SK-N-SH (cell line): ENCODE measurements at regions not wholly inside any gene's neighbourhood (a gene's known extent, or its start where the extent isn't known, plus 50 kb on each side); places are given as distances from the start of the nearest gene placed in this dataset.
A peak's percentile ranks its signal among the peaks of the same experiment; 100 is the strongest.

Experiments
- CTCF ChIA-PET: fragments of 300-600, 350-600 bp; formaldehyde crosslinking; extraction: SDS; loops from one replicate; lab custom pipeline; 2021; lab: Yijun Ruan, JAX
- POLR2A ChIA-PET: fragments of 350-600 bp; sonication (Branson Sonifier 250); formaldehyde crosslinking; extraction: SDS; loops from one replicate; lab custom pipeline; 2020; ENCODE audit warnings: antibody characterized with exemption, inconsistent platforms; lab: Yijun Ruan, JAX
- DNase-seq: peaks from one replicate; pipeline ENCODE4 v3.0.0; 2012
- H2AFZ ChIP-seq: fragments of 200-600 bp; sonication (generic); 2 replicates; pipeline ENCODE4 v1.8.1; 2016; ENCODE audit warnings: antibody characterized with exemption, mild to moderate bottlenecking, low read depth
- H3F3A ChIP-seq: fragments of 200-600 bp; sonication (generic); replicated peaks from 2 replicates; pipeline ENCODE3; 2016; ENCODE audit warnings: antibody characterized with exemption, mild to moderate bottlenecking; ENCODE audit not compliant: insufficient read depth
- H3K27ac ChIP-seq, 2 experiments: fragments of 200-500 bp in 1 of 2; fragments of 200-600 bp in 1 of 2; sonication (Bioruptor generic) in 1 of 2; sonication (generic), shearing (Covaris generic) in 1 of 2; 2 replicates each; pipeline versions ENCODE4 v1.5.1 to v1.6.1; 2014 to 2016; ENCODE audit warnings: low read depth in 2 of 2, inconsistent platforms in 1 of 2, low read length in 1 of 2, mild to moderate bottlenecking in 1 of 2, mixed read lengths in 1 of 2
- H3K27me3 ChIP-seq: fragments of 200-600 bp; sonication (generic), shearing (Covaris generic); 2 replicates; pipeline ENCODE4 v1.6.1; 2016; ENCODE audit warnings: mixed run types; ENCODE audit not compliant: insufficient read depth
- H3K36me3 ChIP-seq, 2 experiments: fragments of 200-500 bp in 1 of 2; fragments of 200-600 bp in 1 of 2; sonication (Bioruptor generic) in 1 of 2; sonication (generic) in 1 of 2; replicated peaks in 1 of 2; 2 replicates each; pipeline versions ENCODE3 to v1.5.1; 2014 to 2016; ENCODE audit warnings: low read length in 1 of 2, mild to moderate bottlenecking in 1 of 2; ENCODE audit not compliant: insufficient read depth in 2 of 2, control insufficient read depth in 1 of 2
- H3K4me1 ChIP-seq, 2 experiments: fragments of 200-500 bp in 1 of 2; fragments of 200-600 bp in 1 of 2; sonication (Bioruptor generic) in 1 of 2; sonication (generic), shearing (Covaris generic) in 1 of 2; 2 replicates each; pipeline versions ENCODE4 v1.5.1 to v1.6.1; 2014 to 2016; ENCODE audit warnings: low read depth in 1 of 2, low read length in 1 of 2, mixed run types in 1 of 2; ENCODE audit not compliant: insufficient read depth in 2 of 2, control insufficient read depth in 1 of 2
- H3K4me2 ChIP-seq: fragments of 200-600 bp; sonication (generic), shearing (Covaris generic); 2 replicates; pipeline ENCODE4 v1.6.1; 2017; ENCODE audit warnings: mixed run types
- H3K4me3 ChIP-seq, 2 experiments: fragments of 200-500 bp in 1 of 2; fragments of 200-600 bp in 1 of 2; sonication (Bioruptor generic) in 1 of 2; sonication (generic), shearing (Covaris generic) in 1 of 2; 2 replicates each; pipeline versions ENCODE4 v1.5.1 to v1.8.1; 2014 to 2016; ENCODE audit warnings: low read depth in 2 of 2, inconsistent platforms in 1 of 2, low read length in 1 of 2, mild to moderate bottlenecking in 1 of 2, mixed read lengths in 1 of 2, moderate library complexity in 1 of 2
- H3K79me2 ChIP-seq: fragments of 200-600 bp; sonication (generic); 2 replicates; pipeline ENCODE4 v1.8.1; 2017; ENCODE audit warnings: mild to moderate bottlenecking; ENCODE audit not compliant: insufficient read depth
- H3K9ac ChIP-seq: fragments of 200-600 bp; sonication (generic); 2 replicates; pipeline ENCODE4 v1.6.1; 2017; ENCODE audit warnings: mixed run types
- H3K9me2 ChIP-seq: fragments of 200-600 bp; sonication (generic); 2 replicates; pipeline ENCODE4 v1.6.1; 2017; ENCODE audit warnings: mixed run types
- H3K9me3 ChIP-seq: fragments of 200-600 bp; sonication (generic); 2 replicates; pipeline ENCODE4 v1.6.1; 2017; ENCODE audit warnings: mixed run types, mild to moderate bottlenecking, moderate library complexity
- H4K20me1 ChIP-seq: fragments of 200-600 bp; sonication (generic); 2 replicates; pipeline ENCODE4 v1.6.1; 2017; ENCODE audit warnings: mild to moderate bottlenecking, mixed run types; ENCODE audit not compliant: insufficient read depth
- CHD2 ChIP-seq: fragments of 150-350 bp; IDR thresholded peaks from 2 replicates; pipeline ENCODE4 v1.6.1; 2018; ENCODE audit warnings: low read length; ENCODE audit not compliant: partially characterized antibody
- CTCF ChIP-seq: fragments of 200-600 bp; sonication (generic); IDR thresholded peaks from 2 replicates; pipeline ENCODE4 v1.6.1; 2017; ENCODE audit warnings: antibody characterized with exemption, mild to moderate bottlenecking, moderate library complexity
- EP300 ChIP-seq, 2 experiments: IDR thresholded peaks; 2 replicates each; pipeline versions ENCODE4 v1.4.0 to v1.6.1; 2012; ENCODE audit warnings: borderline replicate concordance in 1 of 2, low read depth in 1 of 2, low read length in 1 of 2
- EZH2phosphoT487 ChIP-seq: fragments of 200-600 bp; sonication (generic); IDR thresholded peaks from 2 replicates; pipeline ENCODE4 v1.6.1; 2017; ENCODE audit warnings: low read depth, mixed run types, mild to moderate bottlenecking, antibody characterized with exemption, moderate library complexity, borderline replicate concordance
- FOSL2 ChIP-seq: IDR thresholded peaks from 2 replicates; pipeline ENCODE4 v1.4.0; 2012; ENCODE audit warnings: low read depth, mild to moderate bottlenecking, moderate library complexity, borderline replicate concordance
- FOXJ3 ChIP-seq: sonication (generic); formaldehyde crosslinking; IDR thresholded peaks from 2 replicates; pipeline ENCODE4 v1.5.1; 2020; ENCODE audit warnings: mild to moderate bottlenecking, missing genetic modification reagents
- FOXM1 ChIP-seq: IDR thresholded peaks from 2 replicates; pipeline ENCODE4 v1.4.0; 2012; ENCODE audit warnings: low read depth, mild to moderate bottlenecking
- GABPA ChIP-seq: IDR thresholded peaks from 2 replicates; pipeline ENCODE4 v1.4.0; 2012; ENCODE audit warnings: low read depth, mild to moderate bottlenecking
- GATA2 ChIP-seq: sonication (generic); formaldehyde crosslinking; IDR thresholded peaks from 2 replicates; pipeline ENCODE4 v1.5.0; 2020; ENCODE audit warnings: mild to moderate bottlenecking, missing genetic modification reagents
- MAX ChIP-seq: IDR thresholded peaks from 2 replicates; pipeline ENCODE4 v1.4.0; 2012; ENCODE audit warnings: low read depth
- MEF2A ChIP-seq: IDR thresholded peaks from 2 replicates; pipeline ENCODE4 v1.4.0; 2012; ENCODE audit warnings: low read depth, borderline replicate concordance
- MXI1 ChIP-seq: IDR thresholded peaks from 2 replicates; pipeline ENCODE4 v1.6.1; 2012; ENCODE audit warnings: mild to moderate bottlenecking, low read depth, low read length, improper control_type of control experiment
- NFIC ChIP-seq: IDR thresholded peaks from 2 replicates; pipeline ENCODE4 v1.4.0; 2012; ENCODE audit warnings: borderline replicate concordance
- NRF1 ChIP-seq: IDR thresholded peaks from 2 replicates; pipeline ENCODE4 v1.6.1; 2012; ENCODE audit warnings: low read depth, mild to moderate bottlenecking, low read length
- RAD21 ChIP-seq: IDR thresholded peaks from 2 replicates; pipeline ENCODE4 v1.6.1; 2012; ENCODE audit warnings: mild to moderate bottlenecking, low read length
- RFX5 ChIP-seq: IDR thresholded peaks from 2 replicates; pipeline ENCODE4 v1.6.1; 2012; ENCODE audit warnings: mild to moderate bottlenecking, improper control_type of control experiment, low read length
- RXRA ChIP-seq: IDR thresholded peaks from 2 replicates; pipeline ENCODE4 v1.4.0; 2012; ENCODE audit warnings: low read depth, mild to moderate bottlenecking, borderline replicate concordance
- SMC3 ChIP-seq: IDR thresholded peaks from 2 replicates; pipeline ENCODE4 v1.6.1; 2012; ENCODE audit warnings: low read depth, low read length, improper control_type of control experiment
- TEAD4 ChIP-seq: IDR thresholded peaks from 2 replicates; pipeline ENCODE4 v1.4.0; 2012; ENCODE audit warnings: mild to moderate bottlenecking, borderline replicate concordance; ENCODE audit not compliant: insufficient read depth
- USF1 ChIP-seq: IDR thresholded peaks from 2 replicates; pipeline ENCODE4 v1.4.0; 2012; ENCODE audit warnings: low read depth, borderline replicate concordance
- WGBS: methylation state at CpG from one replicate; pipeline ENCODE4 v1.1.6; 2017; ENCODE audit warnings: low lambda C conversion rate; 5-methylcytosine and 5-hydroxymethylcytosine counted together

- peaks cover 0 to 3% of the 10 kb centered on the region in 2 experiments; a peak in 2 of 4 replicates for H3K4me1 ChIP-seq
- peaks cover 3% of the 10 kb centered on the region for H3F3A ChIP-seq
- no peak for DNase-seq
- no peak overlapping the region for H3K4me2 ChIP-seq
- H3K9me3 ChIP-seq = no peaks in the 10 kb centered on the region
- H4K20me1 ChIP-seq = no peaks in the 10 kb centered on the region
- H3K4me3 ChIP-seq = no peak overlapping the region
- H3K79me2 ChIP-seq = no peaks in the 10 kb centered on the region
- no peaks in the 10 kb centered on the region for H3K36me3 ChIP-seq
- TF ChIP-seq GATA2 (CRISPR knock-in tag) (no peak), EP300 (IDR thresholded peaks at IDR 0.05; ENCODE audit: borderline replicate concordance in 1 of 2, low read depth in 1 of 2, low read length in 1 of 2) (no peak), GABPA (no peak), RXRA (no peak), FOXM1 (no peak), CTCF (no peak), MXI1 (no peak), TEAD4 (no peak), EZH2phosphoT487 (no peak), RFX5 (no peak), NFIC (no peak), MEF2A (no peak), MAX (no peak), FOXJ3 (no peak)
- H3K9ac ChIP-seq = no peak overlapping the region
- POLR2A ChIA-PET = no interaction called here
- H3K27ac ChIP-seq = no peak overlapping the region
- CTCF ChIA-PET = interaction anchor here (0.8 to 5.1 kb wide), 7 partner anchors 14 to 464 kb away, joined by 3 to 36 read pairs (median 5); no protein-coding TSS in a partner anchor
- WGBS = 89% methylated on average over 4 of the region's 4 CpGs
- H2AFZ ChIP-seq = peak overlapping the region; percentile 48; the same call in 1 of the 2 replicates
- no peaks in the 10 kb centered on the region for H3K27me3 ChIP-seq
- H3K9me2 ChIP-seq = no peaks in the 10 kb centered on the region
These were observed 161.7 kb upstream of the NABP1 start for GRCh38 chr2:191516260-191516659.

- no peak overlapping the region; a peak in 1 of 4 replicates for H3K4me3 ChIP-seq
- H3K27me3 ChIP-seq = no peaks in the 10 kb centered on the region
- no peak overlapping the region for H3K9ac ChIP-seq
- peaks cover 5% of the 10 kb centered on the region for H3F3A ChIP-seq
- WGBS = 0% methylated on average over 1 of the region's 1 CpG
- no peak overlapping the region for H3K4me2 ChIP-seq
- peak overlapping the region in 1 of 2 experiments; percentile 51; a peak in 1 of 4 replicates for H3K27ac ChIP-seq
- CTCF ChIA-PET = interaction anchor here (0.6 to 5.0 kb wide), 59 partner anchors 9 to 471 kb away, joined by 3 to 52 read pairs (median 4); partner anchors contain the start of gene MYO1B
- H3K9me2 ChIP-seq = no peaks in the 10 kb centered on the region
- TF ChIP-seq NFIC = no peak
- peak; percentile 86 for TF ChIP-seq CTCF
- TF ChIP-seq USF1 = no peak
- TF ChIP-seq EZH2phosphoT487 = no peak
- no peak for TF ChIP-seq NRF1
- peak; percentile 87 for TF ChIP-seq RAD21
- TF ChIP-seq SMC3 = peak; percentile 78
- TF ChIP-seq MAX = no peak
- no peak for TF ChIP-seq FOSL2
- no peak for TF ChIP-seq CHD2
- TF ChIP-seq, all 33 proteins: peak for 3
- no peaks in the 10 kb centered on the region for H3K79me2 ChIP-seq
- DNase-seq = peak; percentile 46
- no peaks in the 10 kb centered on the region for H4K20me1 ChIP-seq
- POLR2A ChIA-PET = no interaction called here
- H3K9me3 ChIP-seq = no peaks in the 10 kb centered on the region
- H2AFZ ChIP-seq = no peak overlapping the region; the same call in 1 of the 2 replicates
- no peaks in the 10 kb centered on the region for H3K36me3 ChIP-seq
- peaks cover 0 to 5% of the 10 kb centered on the region in 2 experiments; a peak in 2 of 4 replicates for H3K4me1 ChIP-seq
These were observed 156.2 kb upstream of the NABP1 start for GRCh38 chr2:191521608-191522208.
